Natural killer cell (primary cell): ENCODE measurements at regions not wholly inside any gene's neighbourhood (a gene's known extent, or its start where the extent isn't known, plus 50 kb on each side); places are given as distances from the start of the nearest gene placed in this dataset.
A peak's percentile ranks its signal among the peaks of the same experiment; 100 is the strongest.

Experiments used
- ATAC-seq, 3 donors: fragments of 150-1000 bp in 2 of 3; fragments of 200-7000 bp in 1 of 3; cut with Tn5 transposase; 1 replicate in 1 of 3; 2 replicates in 2 of 3; pipeline ENCODE4 v1.10.0; 2021; ENCODE audit warnings: mild to moderate bottlenecking in 2 of 3, moderate library complexity in 2 of 3
- DNase-seq, 2 donors: peaks; one replicate each; pipeline versions ENCODE4 v3.0.0 to v3.0.0-alpha.2; 2013 to 2021; ENCODE audit warnings: mixed read lengths in 1 of 2
- H3K27ac ChIP-seq: one replicate; pipeline ENCODE4 v1.5.1; 2013; ENCODE audit warnings: mild to moderate bottlenecking, low read length
- H3K27me3 ChIP-seq: one replicate; pipeline ENCODE4 v1.6.1; 2013; ENCODE audit warnings: low read length; ENCODE audit not compliant: control insufficient read depth, insufficient read depth
- H3K36me3 ChIP-seq: one replicate; pipeline ENCODE4 v1.6.1; 2013; ENCODE audit warnings: low read length; ENCODE audit not compliant: control insufficient read depth, insufficient read depth
- H3K4me1 ChIP-seq: one replicate; pipeline ENCODE4 v1.6.1; 2013; ENCODE audit warnings: low read length; ENCODE audit not compliant: control insufficient read depth, insufficient read depth
- H3K4me3 ChIP-seq: one replicate; pipeline ENCODE4 v1.5.1; 2013; ENCODE audit warnings: low read length
- H3K9me3 ChIP-seq: one replicate; pipeline ENCODE4 v1.6.1; 2013; ENCODE audit warnings: low read length; ENCODE audit not compliant: control insufficient read depth, insufficient read depth
- H3K27ac Mint-ChIP-seq, 2 donors: one replicate each; pipeline ENCODE4 v1.8.0; 2022; ENCODE audit warnings: mild to moderate bottlenecking in 2 of 2, mixed read lengths in 2 of 2, moderate library complexity in 1 of 2
- H3K27me3 Mint-ChIP-seq, 2 donors: one replicate each; pipeline ENCODE4 v1.8.0; 2022; ENCODE audit warnings: low read depth in 2 of 2, mixed read lengths in 2 of 2
- H3K36me3 Mint-ChIP-seq: one replicate; pipeline ENCODE4 v1.8.0; 2022; ENCODE audit warnings: mixed read lengths
- H3K4me1 Mint-ChIP-seq, 2 donors: one replicate each; pipeline ENCODE4 v1.8.0; 2022; ENCODE audit warnings: mixed read lengths in 2 of 2
- H3K4me3 Mint-ChIP-seq: one replicate; pipeline ENCODE4 v1.8.0; 2022; ENCODE audit warnings: mild to moderate bottlenecking, moderate library complexity, mixed read lengths
- H3K9me3 Mint-ChIP-seq, 2 donors: one replicate each; pipeline ENCODE4 v1.8.0; 2022; ENCODE audit warnings: mixed read lengths in 2 of 2
- WGBS: methylation state at CpG from one replicate; pipeline ENCODE4 v1.1.7; 2013; ENCODE audit warnings: missing lambda C conversion rate; ENCODE audit not compliant: insufficient coverage; 5-methylcytosine and 5-hydroxymethylcytosine counted together
- intact Hi-C: fragments of 100-400 bp; cut with micrococcal nuclease; formaldehyde crosslinking; loops from one replicate; pipeline ENCODE4 v1.14.2; 2022
- TF ChIP-seq, protein P1 (sequence below): fragments of 200-600 bp; IDR thresholded peaks from one replicate; pipeline ENCODE4 v1.8.0; 2022; ENCODE audit warnings: antibody characterized with exemption

DNA sequence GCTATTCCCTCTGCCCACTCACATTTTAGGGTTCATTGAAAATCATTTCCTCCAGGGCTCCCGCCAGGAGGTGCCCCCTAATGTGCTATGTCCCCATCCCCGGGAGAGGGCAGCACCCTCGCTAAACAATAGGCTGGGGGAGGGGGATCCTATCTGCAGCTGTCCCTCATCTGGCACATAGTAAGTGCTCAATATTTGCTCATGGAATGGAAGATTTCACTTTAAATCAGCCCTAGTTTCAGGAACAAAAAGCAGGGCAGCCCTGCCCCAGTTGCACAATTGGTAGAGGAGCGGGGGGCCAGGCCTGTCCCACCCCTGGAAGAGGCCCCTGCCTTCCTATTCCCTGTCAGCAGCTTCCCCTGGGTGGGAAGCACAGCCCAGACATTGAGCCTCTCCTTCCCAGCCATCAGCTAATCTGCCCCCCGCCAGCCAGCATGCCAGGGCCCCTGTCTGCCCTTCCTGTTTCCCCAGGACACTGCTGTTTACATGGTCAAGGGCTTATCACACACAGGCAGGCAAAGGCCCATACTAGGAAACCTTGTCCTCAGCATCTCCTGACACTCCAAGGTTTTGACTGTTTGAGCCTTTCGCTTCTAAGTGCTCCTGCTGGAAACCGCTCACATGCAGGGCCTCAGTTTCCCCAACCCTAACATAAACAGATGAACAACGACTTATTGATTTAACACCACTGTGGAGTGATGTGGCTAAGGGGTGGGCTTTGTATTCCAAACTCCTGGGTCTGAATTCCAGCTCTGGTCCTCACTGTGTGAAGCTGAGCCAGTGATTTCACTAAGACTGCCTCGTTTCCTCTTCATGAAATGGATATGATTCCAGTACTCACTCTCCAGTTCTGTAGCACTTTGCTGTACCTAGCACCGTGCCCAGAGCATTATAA lies 130.7 kb upstream of the ZMIZ1 start:
- no peak overlapping the region for H3K27ac ChIP-seq
- Mint-ChIP-seq H3K9me3 (no peaks in the 10 kb centered on the region), H3K27me3 (no peaks in the 10 kb centered on the region), H3K4me1 (peaks cover 0 to 16% of the 10 kb centered on the region in 2 donors), H3K27ac (no peak overlapping the region), H3K4me3 (no peak overlapping the region), H3K36me3 (no peaks in the 10 kb centered on the region)
- no peaks in the 10 kb centered on the region for H3K9me3 ChIP-seq
- H3K4me3 ChIP-seq, result no peak overlapping the region
- ATAC-seq, result peak in 2 of 3 donors; percentile 61
- TF ChIP-seq, protein P1, sequence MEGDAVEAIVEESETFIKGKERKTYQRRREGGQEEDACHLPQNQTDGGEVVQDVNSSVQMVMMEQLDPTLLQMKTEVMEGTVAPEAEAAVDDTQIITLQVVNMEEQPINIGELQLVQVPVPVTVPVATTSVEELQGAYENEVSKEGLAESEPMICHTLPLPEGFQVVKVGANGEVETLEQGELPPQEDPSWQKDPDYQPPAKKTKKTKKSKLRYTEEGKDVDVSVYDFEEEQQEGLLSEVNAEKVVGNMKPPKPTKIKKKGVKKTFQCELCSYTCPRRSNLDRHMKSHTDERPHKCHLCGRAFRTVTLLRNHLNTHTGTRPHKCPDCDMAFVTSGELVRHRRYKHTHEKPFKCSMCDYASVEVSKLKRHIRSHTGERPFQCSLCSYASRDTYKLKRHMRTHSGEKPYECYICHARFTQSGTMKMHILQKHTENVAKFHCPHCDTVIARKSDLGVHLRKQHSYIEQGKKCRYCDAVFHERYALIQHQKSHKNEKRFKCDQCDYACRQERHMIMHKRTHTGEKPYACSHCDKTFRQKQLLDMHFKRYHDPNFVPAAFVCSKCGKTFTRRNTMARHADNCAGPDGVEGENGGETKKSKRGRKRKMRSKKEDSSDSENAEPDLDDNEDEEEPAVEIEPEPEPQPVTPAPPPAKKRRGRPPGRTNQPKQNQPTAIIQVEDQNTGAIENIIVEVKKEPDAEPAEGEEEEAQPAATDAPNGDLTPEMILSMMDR, result no peak
- peak in 1 of 2 donors; percentile 41 for DNase-seq
- no peaks in the 10 kb centered on the region for H3K4me1 ChIP-seq
- WGBS, result 66% methylated on average over 10 of the region's 10 CpGs
- H3K36me3 ChIP-seq, result no peaks in the 10 kb centered on the region
- H3K27me3 ChIP-seq, result no peaks in the 10 kb centered on the region
- intact Hi-C loops, result no loop called here

DNA sequence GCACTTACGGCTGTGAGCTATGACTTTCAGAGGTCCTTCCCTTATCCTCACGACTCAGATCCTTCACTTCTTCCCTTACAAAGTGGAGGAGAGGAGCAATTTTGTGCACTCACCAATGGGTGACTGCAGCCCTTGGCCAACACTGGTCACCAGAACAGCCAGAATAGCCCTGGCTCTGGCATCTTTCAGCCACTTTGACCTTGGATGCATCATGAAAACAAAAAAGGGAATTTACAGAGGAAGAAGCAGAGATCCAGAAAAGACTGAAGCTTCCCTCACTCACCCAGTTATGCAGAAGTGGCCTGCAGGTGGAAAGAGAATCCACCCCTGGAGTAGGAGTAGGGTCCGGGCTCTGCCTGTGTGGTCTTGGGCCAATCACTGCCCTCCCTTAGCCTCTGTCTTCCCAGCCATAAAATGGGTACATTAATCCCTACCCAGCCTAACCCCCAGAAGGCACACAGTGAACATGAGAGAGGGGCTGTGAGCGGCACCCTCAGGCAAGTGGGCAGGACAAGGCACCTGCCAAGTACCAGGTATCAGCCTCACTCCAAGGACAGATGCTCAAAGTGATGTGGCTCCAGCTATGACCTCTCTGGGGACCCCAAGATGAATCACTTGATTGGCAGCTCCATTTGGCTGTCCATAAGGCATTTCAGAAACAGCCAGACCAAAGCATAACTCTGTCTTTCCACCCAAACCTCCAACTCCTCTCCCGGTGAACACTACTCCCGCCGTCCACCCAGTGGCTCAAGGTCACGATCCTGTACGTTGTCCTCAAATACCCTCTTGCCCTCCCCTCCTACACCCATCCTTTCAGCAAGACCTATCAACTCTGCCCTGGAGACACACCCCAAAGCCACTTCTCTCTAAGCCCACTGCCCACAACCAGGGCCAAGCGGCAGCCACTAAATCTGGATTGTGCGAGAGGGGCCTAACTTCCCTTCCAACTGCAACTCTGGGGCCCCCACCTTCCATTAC lies 129.8 kb upstream of the ZMIZ1 start:
- H3K27me3 Mint-ChIP-seq, result peaks cover 0 to 4% of the 10 kb centered on the region in 2 donors
- WGBS, result 93% methylated on average over 11 of the region's 11 CpGs
- intact Hi-C loops, result no loop called here

DNA sequence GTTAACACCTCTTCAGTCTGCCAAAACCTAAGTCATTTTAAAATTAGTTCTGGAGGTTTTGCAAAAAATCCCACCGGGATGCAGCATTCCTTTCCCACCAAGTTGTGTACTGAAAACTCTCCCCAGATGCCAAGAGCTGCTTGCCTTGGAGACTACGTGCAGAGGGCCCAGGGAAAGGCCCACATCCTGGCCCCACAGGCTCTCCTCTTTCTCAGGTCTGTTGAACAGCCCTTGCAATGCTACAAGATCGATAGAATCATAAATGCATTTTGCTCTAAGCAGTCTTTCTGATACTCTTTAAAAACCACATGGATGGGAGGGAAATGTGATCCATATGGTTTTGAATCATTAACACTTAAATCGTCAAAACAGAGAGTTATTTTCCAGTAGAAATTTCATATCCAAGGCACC lies 126.7 kb upstream of the ZMIZ1 start:
- 84% methylated on average over 4 of the region's 4 CpGs for WGBS
- intact Hi-C loops, result no loop called here

More for the DNA sequence above, 129.8 kb upstream of the ZMIZ1 start:
- no peak overlapping the region for H3K4me3 Mint-ChIP-seq
- H3K4me1 Mint-ChIP-seq, result peaks cover 0 to 16% of the 10 kb centered on the region in 2 donors
- TF ChIP-seq, protein P1, result no peak
- H3K27ac Mint-ChIP-seq, result no peak overlapping the region
- no peak for DNase-seq
- no peaks in the 10 kb centered on the region for H3K36me3 Mint-ChIP-seq
- no peaks in the 10 kb centered on the region for H3K9me3 Mint-ChIP-seq
- Histone ChIP-seq H3K9me3 (no peaks in the 10 kb centered on the region), H3K27me3 (no peaks in the 10 kb centered on the region), H3K27ac (no peak overlapping the region), H3K4me3 (no peak overlapping the region), H3K4me1 (no peaks in the 10 kb centered on the region), H3K36me3 (no peaks in the 10 kb centered on the region)
- ATAC-seq, result no peak

More for the DNA sequence above, 126.7 kb upstream of the ZMIZ1 start:
- no peaks in the 10 kb centered on the region for H3K4me1 ChIP-seq
- no peak overlapping the region for H3K4me3 ChIP-seq
- Mint-ChIP-seq H3K27ac (no peak overlapping the region), H3K4me3 (no peak overlapping the region), H3K36me3 (no peaks in the 10 kb centered on the region), H3K4me1 (peaks cover 0 to 16% of the 10 kb centered on the region in 2 donors), H3K9me3 (no peaks in the 10 kb centered on the region), H3K27me3 (peaks cover 0 to 4% of the 10 kb centered on the region in 2 donors)
- DNase-seq (no peak), ATAC-seq (no peak)
- H3K27me3 ChIP-seq, result no peaks in the 10 kb centered on the region
- TF ChIP-seq, protein P1, result no peak
- H3K27ac ChIP-seq, result no peak overlapping the region
- no peaks in the 10 kb centered on the region for H3K36me3 ChIP-seq
- H3K9me3 ChIP-seq, result no peaks in the 10 kb centered on the region
